ENCODE measurements at regions not wholly inside any gene's neighbourhood (a gene's known extent, or its start where the extent isn't known, plus 50 kb on each side); places are given as distances from the start of the nearest gene placed in this dataset.

DNA sequence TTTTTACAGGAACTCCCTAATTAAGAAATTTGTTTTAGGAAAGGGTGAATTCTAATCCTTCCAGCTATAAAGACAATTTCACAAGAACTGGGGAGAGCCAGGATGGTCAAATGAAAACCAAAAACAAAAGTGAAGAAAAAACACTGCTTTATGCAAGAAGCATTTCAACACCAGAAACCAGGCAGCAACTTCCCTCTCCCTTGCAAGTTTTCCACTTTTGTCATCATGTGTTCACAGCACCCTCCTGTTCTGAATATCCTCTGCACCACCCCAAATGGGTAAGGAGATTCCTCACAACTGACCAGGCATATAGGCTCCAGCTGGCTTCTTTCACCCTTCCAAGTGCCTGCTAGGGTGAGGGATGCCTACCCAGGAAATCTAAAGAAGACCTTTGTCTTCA is 328.1 kb downstream of the TBC1D4 start:
- H3K9me3 ChIP-seq (ENCODE audit: control insufficient read depth, insufficient read depth, low read length): no peaks in the 10 kb centered on the region; the same call in 1 of the 2 replicates
- no peaks in the 10 kb centered on the region; the same call in 1 of the 2 replicates for H3K4me1 ChIP-seq (ENCODE audit: control insufficient read depth, insufficient read depth, low read length)
- no peak overlapping the region for H3K4me3 ChIP-seq (ENCODE audit: low read length)
- H3K36me3 ChIP-seq (ENCODE audit: control insufficient read depth, insufficient read depth, low read length): no peaks in the 10 kb centered on the region
- no peaks in the 10 kb centered on the region for H3K27me3 ChIP-seq (ENCODE audit: control insufficient read depth, insufficient read depth, low read length)
- DNase-seq (ENCODE audit: low read depth, low spot score): no peak
- H3K27ac ChIP-seq (ENCODE audit: low read length): no peak overlapping the region

DNA sequence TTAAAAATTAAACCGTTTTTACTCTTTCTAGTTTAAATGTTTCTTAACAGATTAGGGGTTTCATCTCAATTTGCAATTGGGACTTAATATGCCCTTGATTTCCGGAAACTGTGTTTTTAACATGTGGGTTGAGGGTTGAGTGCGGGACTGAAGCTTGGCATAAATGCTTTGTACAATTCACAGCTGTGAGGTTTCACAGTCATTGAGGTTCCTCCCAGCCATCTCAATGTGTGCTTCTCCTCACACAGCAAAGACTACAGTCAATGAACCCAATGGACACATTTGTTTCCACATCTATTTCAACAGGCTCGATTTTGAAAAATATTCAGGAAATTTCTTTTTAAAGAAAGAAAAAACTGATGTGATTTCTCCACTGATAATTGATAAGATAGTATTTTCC is 328.6 kb downstream of the TBC1D4 start:
- Histone ChIP-seq H3K27ac (ENCODE audit: low read length) (no peak overlapping the region), H3K9me3 (ENCODE audit: control insufficient read depth, insufficient read depth, low read length) (no peaks in the 10 kb centered on the region; the same call in 1 of the 2 replicates), H3K4me3 (ENCODE audit: low read length) (no peak overlapping the region), H3K36me3 (ENCODE audit: control insufficient read depth, insufficient read depth, low read length) (no peaks in the 10 kb centered on the region), H3K4me1 (ENCODE audit: control insufficient read depth, insufficient read depth, low read length) (no peaks in the 10 kb centered on the region; the same call in 1 of the 2 replicates), H3K27me3 (ENCODE audit: control insufficient read depth, insufficient read depth, low read length) (no peaks in the 10 kb centered on the region)
- WGBS (ENCODE audit: insufficient coverage, insufficient read length): no CpG with 5 or more reads among the region's 4 CpGs
- no peak for DNase-seq (ENCODE audit: low read depth, low spot score)

DNA sequence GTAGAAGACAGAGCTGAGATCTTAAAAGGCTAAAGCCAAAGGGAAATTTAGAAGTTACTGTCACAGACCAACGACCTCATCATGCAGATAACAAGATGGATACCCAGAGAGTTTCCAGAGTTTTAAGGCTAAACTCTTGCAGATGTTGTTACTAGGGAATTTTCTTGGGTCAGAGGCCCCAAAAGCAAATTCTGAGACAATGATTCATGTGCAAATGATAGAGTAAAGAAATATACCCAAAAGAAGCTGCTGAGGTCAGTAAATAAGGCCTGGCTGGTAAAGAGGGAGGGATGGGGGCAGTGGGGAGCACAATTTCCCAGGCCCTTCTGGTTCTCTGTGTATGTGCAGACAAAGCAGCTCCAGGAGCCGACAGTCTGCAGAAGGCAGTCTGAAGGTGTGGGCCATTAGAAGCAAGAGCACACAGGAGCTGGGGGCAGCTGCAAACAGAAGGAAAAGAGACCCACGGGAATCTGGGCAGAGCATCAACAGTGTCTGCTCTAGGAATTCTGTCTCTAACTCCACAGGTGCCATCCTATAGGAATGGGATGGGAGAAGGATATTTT is 330.8 kb downstream of the TBC1D4 start:
- Histone ChIP-seq H3K27ac (ENCODE audit: low read length) (no peak overlapping the region), H3K4me3 (ENCODE audit: low read length) (no peak overlapping the region), H3K4me1 (ENCODE audit: control insufficient read depth, insufficient read depth, low read length) (no peaks in the 10 kb centered on the region; the same call in 1 of the 2 replicates), H3K36me3 (ENCODE audit: control insufficient read depth, insufficient read depth, low read length) (no peaks in the 10 kb centered on the region), H3K27me3 (ENCODE audit: control insufficient read depth, insufficient read depth, low read length) (no peaks in the 10 kb centered on the region), H3K9me3 (ENCODE audit: control insufficient read depth, insufficient read depth, low read length) (no peaks in the 10 kb centered on the region; the same call in 1 of the 2 replicates)
- WGBS (ENCODE audit: insufficient coverage, insufficient read length): no CpG with 5 or more reads among the region's 3 CpGs
- DNase-seq (ENCODE audit: low read depth, low spot score): no peak

DNA sequence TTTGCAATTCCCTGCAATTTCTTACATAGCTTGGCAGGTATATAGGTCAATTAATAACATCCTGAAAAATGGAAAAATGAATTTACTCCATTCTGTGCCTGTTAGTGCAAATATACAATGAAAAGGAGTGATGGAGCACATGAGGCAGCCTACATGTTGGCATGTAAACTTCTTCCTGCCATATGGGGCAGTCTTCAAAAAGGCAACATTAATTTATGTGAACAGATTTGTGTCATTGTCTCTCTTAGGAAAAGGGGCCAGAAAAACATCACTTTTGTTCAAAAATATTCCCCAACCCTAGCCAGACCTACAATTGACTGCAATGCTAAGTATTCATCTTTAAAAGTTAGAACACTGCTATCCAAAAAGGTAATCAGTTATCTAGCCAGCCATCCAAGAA is 332.2 kb downstream of the TBC1D4 start:
- no peaks in the 10 kb centered on the region for H3K36me3 ChIP-seq (ENCODE audit: control insufficient read depth, insufficient read depth, low read length)
- no peak overlapping the region for H3K4me3 ChIP-seq (ENCODE audit: low read length)
- no peak overlapping the region for H3K27ac ChIP-seq (ENCODE audit: low read length)
- no peak for DNase-seq (ENCODE audit: low read depth, low spot score)
- H3K4me1 ChIP-seq (ENCODE audit: control insufficient read depth, insufficient read depth, low read length): no peaks in the 10 kb centered on the region; the same call in 1 of the 2 replicates
- H3K27me3 ChIP-seq (ENCODE audit: control insufficient read depth, insufficient read depth, low read length): no peaks in the 10 kb centered on the region
- H3K9me3 ChIP-seq (ENCODE audit: control insufficient read depth, insufficient read depth, low read length): no peaks in the 10 kb centered on the region; the same call in 1 of the 2 replicates

DNA sequence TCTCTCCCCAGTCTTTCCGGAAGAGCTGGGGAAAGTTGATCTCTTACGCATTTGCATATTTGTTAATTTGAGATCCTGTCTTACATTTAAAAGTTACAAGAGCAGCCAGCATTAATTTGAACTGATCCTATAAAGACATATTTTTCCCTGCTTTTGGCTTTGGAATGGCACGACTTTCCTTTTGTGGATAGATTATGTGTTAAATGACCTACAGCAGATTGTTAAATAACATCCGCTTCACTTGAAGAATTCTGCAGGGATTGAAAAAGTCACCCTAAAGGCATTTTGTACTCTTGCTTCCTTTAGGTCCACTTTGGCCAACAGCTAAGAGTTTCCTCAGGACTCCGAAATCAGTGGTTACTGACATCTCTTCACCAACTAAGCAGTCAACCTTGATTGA is 334.0 kb downstream of the TBC1D4 start:
- Histone ChIP-seq H3K9me3 (ENCODE audit: control insufficient read depth, insufficient read depth, low read length) (no peaks in the 10 kb centered on the region; the same call in 1 of the 2 replicates), H3K27ac (ENCODE audit: low read length) (no peak overlapping the region), H3K4me1 (ENCODE audit: control insufficient read depth, insufficient read depth, low read length) (no peaks in the 10 kb centered on the region), H3K36me3 (ENCODE audit: control insufficient read depth, insufficient read depth, low read length) (no peaks in the 10 kb centered on the region), H3K4me3 (ENCODE audit: low read length) (no peak overlapping the region), H3K27me3 (ENCODE audit: control insufficient read depth, insufficient read depth, low read length) (no peaks in the 10 kb centered on the region)
- WGBS (ENCODE audit: insufficient coverage, insufficient read length): no CpG with 5 or more reads among the region's 5 CpGs
- no peak for DNase-seq (ENCODE audit: low read depth, low spot score)

DNA sequence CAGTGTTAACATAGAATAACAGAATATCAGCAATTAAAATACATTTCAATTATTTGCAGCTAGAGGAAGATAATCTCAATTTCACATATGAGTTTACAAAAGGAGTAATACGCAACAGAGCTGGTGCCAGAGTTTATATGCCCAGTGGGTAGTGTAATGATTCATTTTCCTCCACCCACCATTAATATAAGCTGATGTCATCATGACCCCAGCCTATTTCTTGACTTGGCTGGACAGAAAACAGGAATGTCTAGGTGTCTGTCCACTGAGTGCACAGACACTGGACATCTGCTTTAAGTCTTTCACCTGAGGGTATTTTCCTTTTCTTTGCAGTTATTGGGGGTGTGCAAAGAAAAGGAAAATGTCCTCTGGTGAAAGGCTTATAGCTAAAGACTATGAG is 335.5 kb downstream of the TBC1D4 start:
- DNase-seq (ENCODE audit: low read depth, low spot score): no peak
- no CpG with 5 or more reads among the region's 1 CpG for WGBS (ENCODE audit: insufficient coverage, insufficient read length)
- H3K4me1 ChIP-seq (ENCODE audit: control insufficient read depth, insufficient read depth, low read length): no peaks in the 10 kb centered on the region
- no peak overlapping the region for H3K4me3 ChIP-seq (ENCODE audit: low read length)
- H3K27ac ChIP-seq (ENCODE audit: low read length): no peak overlapping the region
- H3K9me3 ChIP-seq (ENCODE audit: control insufficient read depth, insufficient read depth, low read length): no peaks in the 10 kb centered on the region
- H3K36me3 ChIP-seq (ENCODE audit: control insufficient read depth, insufficient read depth, low read length): no peaks in the 10 kb centered on the region
- no peaks in the 10 kb centered on the region for H3K27me3 ChIP-seq (ENCODE audit: control insufficient read depth, insufficient read depth, low read length)

DNA sequence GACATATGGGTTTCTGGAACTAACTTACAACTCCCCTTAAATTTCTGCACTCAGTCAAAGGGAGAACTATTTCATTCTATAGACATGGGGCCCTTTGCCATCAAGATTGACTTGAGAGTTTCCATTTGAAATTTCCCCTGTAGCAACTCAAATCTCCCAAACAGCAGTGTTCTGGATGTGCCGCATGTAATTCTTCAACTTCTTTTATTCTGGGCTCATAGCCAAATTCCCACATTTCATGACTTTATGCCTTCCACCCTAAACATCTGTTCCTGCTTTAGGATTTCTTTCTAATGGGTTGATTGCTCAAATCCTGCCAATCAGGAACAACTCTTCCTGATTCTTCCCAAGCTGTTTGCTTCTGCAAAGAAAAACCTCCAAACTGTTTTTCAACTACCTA is 336.0 kb downstream of the TBC1D4 start:
- no peaks in the 10 kb centered on the region for H3K27me3 ChIP-seq (ENCODE audit: control insufficient read depth, insufficient read depth, low read length)
- H3K9me3 ChIP-seq (ENCODE audit: control insufficient read depth, insufficient read depth, low read length): no peaks in the 10 kb centered on the region
- H3K4me3 ChIP-seq (ENCODE audit: low read length): no peak overlapping the region
- DNase-seq (ENCODE audit: low read depth, low spot score): no peak
- no peak overlapping the region for H3K27ac ChIP-seq (ENCODE audit: low read length)
- H3K4me1 ChIP-seq (ENCODE audit: control insufficient read depth, insufficient read depth, low read length): no peaks in the 10 kb centered on the region
- WGBS (ENCODE audit: insufficient coverage, insufficient read length): no CpG with 5 or more reads among the region's 1 CpG
- no peaks in the 10 kb centered on the region for H3K36me3 ChIP-seq (ENCODE audit: control insufficient read depth, insufficient read depth, low read length)

DNA sequence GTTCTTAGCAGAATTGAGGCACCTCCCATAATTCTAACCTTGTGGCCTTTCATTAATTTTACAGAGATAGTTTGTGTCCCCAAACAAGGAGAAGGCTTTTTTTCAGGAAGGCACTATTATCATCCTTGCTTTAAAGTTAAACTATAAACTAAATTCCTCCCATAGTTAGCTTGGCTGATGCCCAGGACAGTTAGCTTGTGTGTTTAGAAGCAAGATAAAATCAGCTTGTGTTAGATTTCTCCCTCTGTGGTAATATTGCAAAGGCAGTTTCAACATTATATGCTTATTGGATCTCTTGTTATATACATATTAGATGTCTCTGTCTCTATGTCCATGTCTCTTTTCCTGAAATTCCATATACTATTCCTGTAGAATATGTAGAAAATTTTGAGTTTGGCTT is 342.7 kb downstream of the TBC1D4 start:
- no peaks in the 10 kb centered on the region for H3K4me1 ChIP-seq (ENCODE audit: control insufficient read depth, insufficient read depth, low read length)
- no peak overlapping the region for H3K4me3 ChIP-seq (ENCODE audit: low read length)
- H3K27me3 ChIP-seq (ENCODE audit: control insufficient read depth, insufficient read depth, low read length): no peaks in the 10 kb centered on the region
- H3K9me3 ChIP-seq (ENCODE audit: control insufficient read depth, insufficient read depth, low read length): peaks cover 1% of the 10 kb centered on the region; the same call in 1 of the 2 replicates
- DNase-seq (ENCODE audit: low read depth, low spot score): no peak
- no peaks in the 10 kb centered on the region for H3K36me3 ChIP-seq (ENCODE audit: control insufficient read depth, insufficient read depth, low read length)
- no peak overlapping the region for H3K27ac ChIP-seq (ENCODE audit: low read length)

DNA sequence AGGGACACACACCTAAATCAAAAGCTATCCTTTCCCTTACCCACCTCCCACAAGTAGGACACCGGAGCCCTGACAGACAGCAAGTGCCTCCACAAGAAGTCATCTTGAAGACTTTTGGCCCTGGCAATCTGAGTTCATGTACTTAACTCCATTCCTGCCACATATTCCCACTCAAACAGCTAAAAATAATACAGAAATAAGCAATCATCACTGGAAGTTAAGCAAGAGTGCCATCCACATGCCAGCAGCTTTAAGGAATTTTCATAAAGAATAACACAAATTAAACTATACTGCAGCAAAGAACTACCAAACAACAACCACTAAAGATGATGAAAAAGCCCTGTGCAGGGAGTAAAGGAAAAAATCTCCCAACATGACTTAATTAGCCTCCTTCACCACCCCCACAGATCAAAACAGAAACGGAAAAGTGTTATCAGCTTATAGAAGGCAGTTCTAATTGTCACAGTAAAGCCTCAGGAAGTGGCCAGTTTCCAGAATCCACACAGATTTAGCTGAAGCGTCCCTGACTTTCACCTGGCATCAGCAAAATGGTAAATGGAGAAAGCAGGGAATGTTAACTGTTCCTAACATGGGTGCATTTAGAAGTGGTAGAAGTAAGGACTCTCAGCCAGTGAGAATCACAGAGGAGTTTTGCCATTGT is 343.9 kb downstream of the TBC1D4 start:
- Histone ChIP-seq H3K9me3 (ENCODE audit: control insufficient read depth, insufficient read depth, low read length) (peaks cover 1% of the 10 kb centered on the region; the same call in 1 of the 2 replicates), H3K27me3 (ENCODE audit: control insufficient read depth, insufficient read depth, low read length) (no peaks in the 10 kb centered on the region), H3K4me1 (ENCODE audit: control insufficient read depth, insufficient read depth, low read length) (no peaks in the 10 kb centered on the region), H3K36me3 (ENCODE audit: control insufficient read depth, insufficient read depth, low read length) (no peaks in the 10 kb centered on the region), H3K27ac (ENCODE audit: low read length) (no peak overlapping the region), H3K4me3 (ENCODE audit: low read length) (no peak overlapping the region)
- no CpG with 5 or more reads among the region's 3 CpGs for WGBS (ENCODE audit: insufficient coverage, insufficient read length)
- DNase-seq (ENCODE audit: low read depth, low spot score): no peak

DNA sequence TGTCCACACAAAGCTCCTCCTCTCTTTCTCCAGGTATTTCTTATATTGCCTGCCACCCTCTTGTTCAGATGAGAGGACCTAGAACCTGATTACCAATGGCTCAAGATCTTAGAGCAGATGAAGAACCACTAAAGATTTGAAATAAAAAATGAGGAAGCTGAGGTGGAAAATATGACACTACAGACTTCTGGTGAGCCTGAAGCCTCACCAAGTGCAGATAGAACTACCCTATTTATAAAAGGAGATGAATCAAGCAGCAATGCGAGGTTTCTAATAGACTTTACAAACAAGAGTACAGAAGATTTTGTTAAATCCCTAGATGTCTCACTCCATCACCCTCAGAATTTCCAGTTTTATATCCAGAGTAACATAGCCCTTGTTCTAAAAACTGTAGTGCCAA is 345.8 kb downstream of the TBC1D4 start:
- no CpG with 5 or more reads among the region's 1 CpG for WGBS (ENCODE audit: insufficient coverage, insufficient read length)
- Histone ChIP-seq H3K36me3 (ENCODE audit: control insufficient read depth, insufficient read depth, low read length) (no peaks in the 10 kb centered on the region), H3K9me3 (ENCODE audit: control insufficient read depth, insufficient read depth, low read length) (peaks cover 1% of the 10 kb centered on the region; the same call in 1 of the 2 replicates), H3K27me3 (ENCODE audit: control insufficient read depth, insufficient read depth, low read length) (no peaks in the 10 kb centered on the region), H3K4me1 (ENCODE audit: control insufficient read depth, insufficient read depth, low read length) (no peaks in the 10 kb centered on the region), H3K27ac (ENCODE audit: low read length) (no peak overlapping the region), H3K4me3 (ENCODE audit: low read length) (no peak overlapping the region)
- no peak for DNase-seq (ENCODE audit: low read depth, low spot score)

DNA sequence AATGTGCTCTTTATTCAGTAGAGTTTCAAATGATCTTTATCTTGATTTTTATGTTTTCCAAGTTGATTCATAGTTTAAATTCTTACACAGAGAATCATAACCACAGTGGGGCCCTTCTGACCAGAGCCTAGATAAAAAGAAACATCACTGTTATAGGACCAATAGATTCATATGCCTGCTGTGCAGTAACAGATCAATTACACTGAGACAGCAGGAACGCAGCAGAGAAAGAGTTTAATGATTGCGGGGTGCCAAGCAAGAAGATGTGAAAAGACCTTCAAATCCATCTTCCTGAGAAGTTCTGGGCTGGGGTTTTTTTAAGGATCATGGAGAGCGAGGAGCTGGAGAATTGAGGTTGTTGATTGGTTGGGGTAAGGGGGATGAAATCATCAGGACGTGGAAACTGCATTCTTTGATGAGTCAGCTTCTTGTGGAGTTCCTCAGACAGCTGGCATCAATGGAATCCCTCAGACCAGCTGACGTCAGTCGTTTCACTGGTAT is 346.6 kb downstream of the TBC1D4 start:
- WGBS (ENCODE audit: insufficient coverage, insufficient read length): no CpG with 5 or more reads among the region's 6 CpGs
- Histone ChIP-seq H3K36me3 (ENCODE audit: control insufficient read depth, insufficient read depth, low read length) (no peaks in the 10 kb centered on the region), H3K9me3 (ENCODE audit: control insufficient read depth, insufficient read depth, low read length) (peaks cover 1% of the 10 kb centered on the region; the same call in 1 of the 2 replicates), H3K4me3 (ENCODE audit: low read length) (no peak overlapping the region), H3K27me3 (ENCODE audit: control insufficient read depth, insufficient read depth, low read length) (no peaks in the 10 kb centered on the region), H3K4me1 (ENCODE audit: control insufficient read depth, insufficient read depth, low read length) (no peaks in the 10 kb centered on the region), H3K27ac (ENCODE audit: low read length) (no peak overlapping the region)
- DNase-seq (ENCODE audit: low read depth, low spot score): no peak

Measured in iPS DF 6.9 (cell line).